ENCODE measurements at regions not wholly inside any gene's neighbourhood (a gene's known extent, or its start where the extent isn't known, plus 50 kb on each side); places are given as distances from the start of the nearest gene placed in this dataset.

DNA sequence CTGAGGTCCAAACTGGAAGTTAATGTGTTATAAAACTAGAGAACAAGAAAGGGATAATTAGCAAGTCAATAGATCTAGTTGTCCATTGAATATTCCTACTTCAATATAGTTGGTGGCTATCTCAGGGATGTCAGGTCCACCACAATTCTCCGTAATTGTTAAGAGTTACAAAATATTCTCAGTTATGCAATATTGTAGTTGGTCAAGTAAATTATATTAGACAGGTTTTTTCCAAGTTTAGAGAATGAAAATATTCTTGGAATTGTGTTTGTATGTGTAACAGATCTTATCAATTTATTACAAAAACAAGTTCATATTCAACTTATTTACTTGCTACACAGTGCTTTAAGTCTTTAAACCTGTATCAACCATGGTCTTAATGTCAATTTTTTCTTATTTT, 547.4 kb downstream of the SPRY1 start:
- TF ChIP-seq CTCF (conservative IDR thresholded peaks at IDR 0.05): no peak
- H3K27ac ChIP-seq: no peak overlapping the region

GRCh38 chr4:123945301-123945700, 548.7 kb downstream of the SPRY1 start:
- no peak overlapping the region for H3K27ac ChIP-seq
- no peak for TF ChIP-seq CTCF (conservative IDR thresholded peaks at IDR 0.05)

DNA sequence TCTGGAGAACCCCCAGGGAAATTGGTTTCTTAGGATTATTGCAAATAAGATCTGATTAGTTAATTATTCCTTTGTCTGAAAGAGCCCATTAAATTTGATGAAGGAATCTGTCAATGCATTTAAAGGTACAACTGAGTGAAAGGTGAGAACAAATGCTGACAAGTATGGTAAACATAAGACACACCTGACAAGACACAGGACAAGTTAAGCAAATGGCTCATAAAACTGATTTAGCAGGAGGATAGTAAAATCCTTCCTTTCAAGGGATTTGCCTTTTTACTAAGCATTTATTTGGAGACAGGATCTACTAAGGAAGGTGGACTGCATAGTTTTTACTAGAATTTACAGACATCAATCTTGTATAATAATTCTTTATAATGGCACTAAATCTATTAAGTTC, 553.9 kb downstream of the SPRY1 start:
- TF ChIP-seq CTCF (conservative IDR thresholded peaks at IDR 0.05): no peak
- H3K27ac ChIP-seq: no peak overlapping the region

GRCh38 chr4:123952530-123953274, 556.1 kb downstream of the SPRY1 start:
- H3K27ac ChIP-seq: no peak overlapping the region
- no peak for TF ChIP-seq CTCF (conservative IDR thresholded peaks at IDR 0.05)

- H3K27ac ChIP-seq: no peak overlapping the region
- no peak for TF ChIP-seq CTCF (conservative IDR thresholded peaks at IDR 0.05)
These were observed 557.0 kb downstream of the SPRY1 start for GRCh38 chr4:123953566-123953965.

DNA sequence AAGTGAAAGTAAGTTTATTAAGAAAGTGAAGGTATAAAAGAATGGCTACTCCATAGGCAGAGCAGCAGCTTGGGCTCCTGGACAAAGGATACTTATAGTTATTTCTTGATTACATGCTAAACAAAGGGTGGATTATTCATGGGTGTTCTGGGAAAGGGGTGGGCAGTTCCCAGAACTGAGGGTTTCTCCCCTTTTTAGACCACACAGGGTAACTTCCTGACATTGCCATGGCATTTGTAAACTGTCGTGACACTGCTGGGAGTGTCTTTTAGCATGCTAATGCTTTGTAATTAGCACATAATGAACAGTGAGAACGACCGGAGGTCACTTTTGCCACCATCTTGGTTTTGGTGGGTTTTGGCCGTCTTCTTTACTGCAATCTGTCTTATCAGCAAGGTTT, 557.6 kb downstream of the SPRY1 start:
- TF ChIP-seq CTCF (conservative IDR thresholded peaks at IDR 0.05): no peak
- H3K27ac ChIP-seq: no peak overlapping the region

GRCh38 chr4:123955167-123955800, 558.7 kb downstream of the SPRY1 start:
- H3K27ac ChIP-seq: no peak overlapping the region
- no peak for TF ChIP-seq CTCF (conservative IDR thresholded peaks at IDR 0.05)
